H9 (cell line): ENCODE measurements at regions not wholly inside any gene's neighbourhood (a gene's known extent, or its start where the extent isn't known, plus 50 kb on each side); places are given as distances from the start of the nearest gene placed in this dataset.

Source experiments
- DNase-seq: peaks from one replicate; pipeline ENCODE4 v3.0.0-alpha.2; 2017
- H2AFZ ChIP-seq: one replicate; pipeline ENCODE4 v1.6.1; 2013; ENCODE audit warnings: mild to moderate bottlenecking, low read length, control low read depth, moderate library complexity
- H2AK5ac ChIP-seq: 2 replicates; pipeline ENCODE4 v1.6.1; 2013; ENCODE audit warnings: low read length, control low read depth, mixed read lengths; ENCODE audit not compliant: insufficient read length
- H2BK120ac ChIP-seq: one replicate; pipeline ENCODE4 v1.6.1; 2013; ENCODE audit warnings: low read depth, mild to moderate bottlenecking, low read length, control low read depth, inconsistent platforms; ENCODE audit not compliant: poor library complexity, severe bottlenecking
- H2BK12ac ChIP-seq: 2 replicates; pipeline ENCODE4 v1.6.1; 2013; ENCODE audit warnings: low read length, control low read depth, mixed read lengths, low read depth; ENCODE audit not compliant: insufficient read length
- H2BK15ac ChIP-seq: 2 replicates; pipeline ENCODE4 v1.6.1; 2013; ENCODE audit warnings: low read depth, low read length, control low read depth
- H2BK20ac ChIP-seq: one replicate; pipeline ENCODE4 v1.6.1; 2013; ENCODE audit warnings: low read depth, mild to moderate bottlenecking, low read length, control low read depth, inconsistent platforms; ENCODE audit not compliant: poor library complexity, severe bottlenecking
- H2BK5ac ChIP-seq: 2 replicates; pipeline ENCODE4 v1.6.1; 2013; ENCODE audit warnings: low read length, control low read depth, mixed read lengths; ENCODE audit not compliant: insufficient read length
- H3K14ac ChIP-seq: 2 replicates; pipeline ENCODE4 v1.6.1; 2013; ENCODE audit warnings: low read length, control low read depth; ENCODE audit not compliant: insufficient read depth
- H3K18ac ChIP-seq: 2 replicates; pipeline ENCODE4 v1.6.1; 2013; ENCODE audit warnings: low read depth, mild to moderate bottlenecking, mixed read lengths, low read length, control low read depth; ENCODE audit not compliant: insufficient read length
- H3K23ac ChIP-seq: 2 replicates; pipeline ENCODE4 v1.6.1; 2013; ENCODE audit warnings: low read length, control low read depth, mixed read lengths, low read depth; ENCODE audit not compliant: insufficient read length
- H3K23me2 ChIP-seq: 2 replicates; pipeline ENCODE4 v1.6.1; 2013; ENCODE audit warnings: low read depth, mild to moderate bottlenecking, mixed read lengths, low read length, control low read depth; ENCODE audit not compliant: insufficient read length, poor library complexity, severe bottlenecking
- H3K27ac ChIP-seq: 2 replicates; pipeline ENCODE4 v1.5.1; 2013; ENCODE audit warnings: low read length, control low read depth, mixed read lengths, low read depth; ENCODE audit not compliant: insufficient read length
- H3K27me3 ChIP-seq: 2 replicates; pipeline ENCODE4 v1.6.1; 2013; ENCODE audit warnings: low read length, control low read depth, inconsistent platforms; ENCODE audit not compliant: insufficient read depth
- H3K4ac ChIP-seq: 2 replicates; pipeline ENCODE4 v1.6.1; 2013; ENCODE audit warnings: low read depth, mild to moderate bottlenecking, control low read depth, inconsistent platforms, low read length, moderate library complexity
- H3K4me1 ChIP-seq: 2 replicates; pipeline ENCODE4 v1.6.1; 2013; ENCODE audit warnings: low read length, control low read depth, inconsistent platforms; ENCODE audit not compliant: insufficient read depth
- H3K4me2 ChIP-seq: 2 replicates; pipeline ENCODE4 v1.6.1; 2013; ENCODE audit warnings: low read length, control low read depth, mixed read lengths; ENCODE audit not compliant: insufficient read length, insufficient read depth
- H3K56ac ChIP-seq: 2 replicates; pipeline ENCODE4 v1.6.1; 2013; ENCODE audit warnings: low read depth, mild to moderate bottlenecking, mixed read lengths, low read length, control low read depth; ENCODE audit not compliant: insufficient read length
- H3K79me1 ChIP-seq: 2 replicates; pipeline ENCODE4 v1.6.1; 2013; ENCODE audit warnings: low read depth, mild to moderate bottlenecking, moderate library complexity, low read length, control low read depth, inconsistent platforms; ENCODE audit not compliant: insufficient read depth, poor library complexity, severe bottlenecking
- H3K79me2 ChIP-seq: 2 replicates; pipeline ENCODE4 v1.6.1; 2013; ENCODE audit warnings: low read length, control low read depth, inconsistent platforms; ENCODE audit not compliant: insufficient read depth
- H3K9ac ChIP-seq: 2 replicates; pipeline ENCODE4 v1.6.1; 2013; ENCODE audit warnings: low read length, control low read depth, mixed read lengths; ENCODE audit not compliant: insufficient read length; ENCODE audit errors: extremely low read depth
- H3K9me3 ChIP-seq: one replicate; pipeline ENCODE4 v1.6.1; 2013; ENCODE audit warnings: low read depth, low read length, inconsistent platforms; ENCODE audit not compliant: control insufficient read depth
- H3T11ph ChIP-seq: one replicate; pipeline ENCODE4 v1.6.1; 2013; ENCODE audit warnings: mild to moderate bottlenecking, low read length, control low read depth, inconsistent platforms
- H4K20me1 ChIP-seq: one replicate; pipeline ENCODE4 v1.6.1; 2013; ENCODE audit not compliant: control insufficient read depth, insufficient read length, insufficient read depth
- H4K5ac ChIP-seq: 2 replicates; pipeline ENCODE4 v1.6.1; 2013; ENCODE audit warnings: low read depth, mild to moderate bottlenecking, mixed read lengths, low read length, control low read depth; ENCODE audit not compliant: insufficient read length
- H4K8ac ChIP-seq: replicated peaks from 2 replicates; pipeline ENCODE4 v1.6.1; 2013; ENCODE audit warnings: low read length, control low read depth, mixed read lengths, low read depth; ENCODE audit not compliant: insufficient read length
- H4K91ac ChIP-seq: 2 replicates; pipeline ENCODE4 v1.6.1; 2013; ENCODE audit warnings: low read depth, mild to moderate bottlenecking, moderate library complexity, mixed read lengths, low read length, control low read depth; ENCODE audit not compliant: insufficient read length
- H3K27ac Mint-ChIP-seq, 3 experiments: 2 replicates in 2 of 3; 3 replicates in 1 of 3; pipeline ENCODE4 v1.8.0; 2020 to 2021; ENCODE audit warnings: mixed read lengths in 3 of 3, mild to moderate bottlenecking in 1 of 3, moderate library complexity in 1 of 3
- H3K27me3 Mint-ChIP-seq: 2 replicates; pipeline ENCODE4 v1.8.0; 2021; ENCODE audit warnings: low read depth, mild to moderate bottlenecking, moderate library complexity, mixed read lengths
- H3K36me3 Mint-ChIP-seq, 3 experiments: 2 replicates in 2 of 3; 3 replicates in 1 of 3; pipeline ENCODE4 v1.8.0; 2020 to 2021; ENCODE audit warnings: low read depth in 3 of 3, mixed read lengths in 3 of 3; ENCODE audit not compliant: insufficient read depth in 1 of 3
- H3K4me1 Mint-ChIP-seq, 2 experiments: 2 replicates each; pipeline ENCODE4 v1.8.0; 2020; ENCODE audit warnings: mixed read lengths in 2 of 2
- H3K4me3 Mint-ChIP-seq, 2 experiments: 2 replicates in 1 of 2; 3 replicates in 1 of 2; pipeline ENCODE4 v1.8.0; 2020 to 2021; ENCODE audit warnings: mild to moderate bottlenecking in 2 of 2, mixed read lengths in 2 of 2, moderate library complexity in 1 of 2
- H3K9me3 Mint-ChIP-seq, 2 experiments: 2 replicates in 1 of 2; 3 replicates in 1 of 2; pipeline ENCODE4 v1.8.0; 2020; ENCODE audit warnings: mild to moderate bottlenecking in 2 of 2, mixed read lengths in 2 of 2, moderate library complexity in 1 of 2
- WGBS: extraction: QIAGEN DNeasy Blood & Tissue Kit; methylation state at CpG from one replicate; pipeline ENCODE4 v1.1.7; 2013; ENCODE audit warnings: missing lambda C conversion rate, low lambda C conversion rate, mixed read lengths; ENCODE audit not compliant: insufficient read length; ENCODE audit errors: extremely low coverage; 5-methylcytosine and 5-hydroxymethylcytosine counted together
- TF ChIP-seq, protein P1 (sequence below): fragments of 200-600 bp; sonication (generic); conservative IDR thresholded peaks from 3 replicates; pipeline ENCODE4 v1.8.0; 2021; ENCODE audit warnings: antibody characterized with exemption, mild to moderate bottlenecking

DNA sequence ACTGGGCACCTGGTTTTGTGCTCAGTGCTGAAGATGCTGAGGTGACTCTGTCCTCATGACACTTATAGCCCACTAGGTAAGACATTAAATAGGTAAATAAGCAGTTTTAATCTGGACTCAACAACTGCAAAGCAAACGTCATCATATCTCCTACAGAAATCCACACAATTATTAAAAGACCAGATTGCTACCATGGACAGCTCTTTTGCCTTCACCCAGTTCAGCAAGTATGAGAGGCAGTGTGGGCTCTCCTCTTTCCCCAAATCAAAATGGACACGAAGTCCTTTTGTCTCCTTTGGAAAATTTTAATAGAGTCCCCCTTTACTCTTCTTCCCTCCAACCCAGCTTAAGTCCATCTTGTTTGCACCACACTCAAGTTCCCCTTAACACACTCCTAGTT is 171.1 kb downstream of the RPAP3 start:
- Histone ChIP-seq H3K18ac (no peak overlapping the region), H2AK5ac (no peak overlapping the region), H2BK5ac (no peak overlapping the region), H3K4me2 (no peak overlapping the region), H3K23ac (no peak overlapping the region), H3K27me3 (no peaks in the 10 kb centered on the region), H2BK12ac (no peak overlapping the region), H4K91ac (no peak overlapping the region), H4K8ac (no peak overlapping the region), H2BK15ac (no peak overlapping the region), H3K79me1 (no peaks in the 10 kb centered on the region), H3K9ac (no peak overlapping the region), H3K23me2 (no peaks in the 10 kb centered on the region), H2BK120ac (no peak overlapping the region), H3K27ac (no peak overlapping the region), H3T11ph (no peak overlapping the region), H2AFZ (no peak overlapping the region), H3K56ac (no peak overlapping the region), H3K14ac (no peak overlapping the region), H3K79me2 (no peaks in the 10 kb centered on the region), H3K4ac (no peak overlapping the region), H3K9me3 (no peaks in the 10 kb centered on the region), H2BK20ac (no peak overlapping the region), H4K5ac (no peak overlapping the region), H4K20me1 (no peaks in the 10 kb centered on the region), H3K4me1 (no peaks in the 10 kb centered on the region)
- Mint-ChIP-seq H3K27me3 (peaks cover 9% of the 10 kb centered on the region), H3K4me3 (no peak overlapping the region), H3K27ac (no peak overlapping the region), H3K4me1 (no peaks in the 10 kb centered on the region), H3K9me3 (peaks cover 2 to 17% of the 10 kb centered on the region in 2 experiments), H3K36me3 (no peaks in the 10 kb centered on the region)
- TF ChIP-seq, protein P1, sequence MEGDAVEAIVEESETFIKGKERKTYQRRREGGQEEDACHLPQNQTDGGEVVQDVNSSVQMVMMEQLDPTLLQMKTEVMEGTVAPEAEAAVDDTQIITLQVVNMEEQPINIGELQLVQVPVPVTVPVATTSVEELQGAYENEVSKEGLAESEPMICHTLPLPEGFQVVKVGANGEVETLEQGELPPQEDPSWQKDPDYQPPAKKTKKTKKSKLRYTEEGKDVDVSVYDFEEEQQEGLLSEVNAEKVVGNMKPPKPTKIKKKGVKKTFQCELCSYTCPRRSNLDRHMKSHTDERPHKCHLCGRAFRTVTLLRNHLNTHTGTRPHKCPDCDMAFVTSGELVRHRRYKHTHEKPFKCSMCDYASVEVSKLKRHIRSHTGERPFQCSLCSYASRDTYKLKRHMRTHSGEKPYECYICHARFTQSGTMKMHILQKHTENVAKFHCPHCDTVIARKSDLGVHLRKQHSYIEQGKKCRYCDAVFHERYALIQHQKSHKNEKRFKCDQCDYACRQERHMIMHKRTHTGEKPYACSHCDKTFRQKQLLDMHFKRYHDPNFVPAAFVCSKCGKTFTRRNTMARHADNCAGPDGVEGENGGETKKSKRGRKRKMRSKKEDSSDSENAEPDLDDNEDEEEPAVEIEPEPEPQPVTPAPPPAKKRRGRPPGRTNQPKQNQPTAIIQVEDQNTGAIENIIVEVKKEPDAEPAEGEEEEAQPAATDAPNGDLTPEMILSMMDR = no peak
- DNase-seq = no peak
- no CpG with 5 or more reads among the region's 2 CpGs for WGBS
